Osteoblast (primary cell): ENCODE measurements at regions not wholly inside any gene's neighbourhood (a gene's known extent, or its start where the extent isn't known, plus 50 kb on each side); places are given as distances from the start of the nearest gene placed in this dataset.

Experiments used
- DNase-seq: peaks from one replicate; pipeline ENCODE4 v3.0.0; 2011; ENCODE audit warnings: low spot score, mixed read lengths; ENCODE audit not compliant: insufficient read length; ENCODE audit errors: missing footprints
- H2AFZ ChIP-seq: 2 replicates; pipeline ENCODE4 v1.6.0; 2011; ENCODE audit warnings: mild to moderate bottlenecking, low read length
- H3K27ac ChIP-seq: 2 replicates; pipeline ENCODE4 v1.5.1; 2011; ENCODE audit warnings: mild to moderate bottlenecking, low read depth, low read length, moderate library complexity
- H3K27me3 ChIP-seq: 2 replicates; pipeline ENCODE4 v1.6.0; 2012; ENCODE audit warnings: mild to moderate bottlenecking, control low read depth, inconsistent platforms, low read length, moderate library complexity; ENCODE audit not compliant: insufficient read depth
- H3K36me3 ChIP-seq: 2 replicates; pipeline ENCODE4 v1.5.1; 2011; ENCODE audit warnings: mild to moderate bottlenecking, low read length, control low read depth, moderate library complexity; ENCODE audit not compliant: insufficient read depth
- H3K4me1 ChIP-seq: 2 replicates; pipeline ENCODE4 v1.5.1; 2011; ENCODE audit warnings: mild to moderate bottlenecking, low read length, control low read depth, moderate library complexity; ENCODE audit not compliant: insufficient read depth
- H3K4me2 ChIP-seq: 2 replicates; pipeline ENCODE4 v1.6.0; 2011; ENCODE audit warnings: mild to moderate bottlenecking, low read length; ENCODE audit not compliant: insufficient read depth
- H3K4me3 ChIP-seq: fragments of 200-600 bp; sonication (generic); 3 replicates; pipeline ENCODE4 v1.5.1; 2012; ENCODE audit warnings: mild to moderate bottlenecking, low read length, inconsistent platforms; ENCODE audit not compliant: insufficient read depth
- H3K79me2 ChIP-seq: 2 replicates; pipeline ENCODE4 v1.6.0; 2012; ENCODE audit warnings: mild to moderate bottlenecking, low read length, control low read depth, inconsistent platforms; ENCODE audit not compliant: insufficient read depth
- H3K9me3 ChIP-seq: 2 replicates; pipeline ENCODE4 v1.5.1; 2011; ENCODE audit warnings: low read depth, low read length, control low read depth
- H4K20me1 ChIP-seq: 2 replicates; pipeline ENCODE4 v1.6.0; 2012; ENCODE audit warnings: mild to moderate bottlenecking, low read length, control low read depth; ENCODE audit not compliant: insufficient read depth
- TF ChIP-seq, protein P1 (sequence below): IDR thresholded peaks from 2 replicates; pipeline ENCODE4 v1.5.1; 2011; ENCODE audit warnings: mild to moderate bottlenecking, low read depth, low read length, moderate library complexity; ENCODE audit errors: extremely low read depth

GRCh38 chr1:200263203-200263602, 146.6 kb downstream of the ZNF281 start:
- no peaks in the 10 kb centered on the region for H3K36me3 ChIP-seq
- H2AFZ ChIP-seq, result no peak overlapping the region
- H3K4me3 ChIP-seq, result no peak overlapping the region
- no peaks in the 10 kb centered on the region for H3K27me3 ChIP-seq
- TF ChIP-seq, protein P1, sequence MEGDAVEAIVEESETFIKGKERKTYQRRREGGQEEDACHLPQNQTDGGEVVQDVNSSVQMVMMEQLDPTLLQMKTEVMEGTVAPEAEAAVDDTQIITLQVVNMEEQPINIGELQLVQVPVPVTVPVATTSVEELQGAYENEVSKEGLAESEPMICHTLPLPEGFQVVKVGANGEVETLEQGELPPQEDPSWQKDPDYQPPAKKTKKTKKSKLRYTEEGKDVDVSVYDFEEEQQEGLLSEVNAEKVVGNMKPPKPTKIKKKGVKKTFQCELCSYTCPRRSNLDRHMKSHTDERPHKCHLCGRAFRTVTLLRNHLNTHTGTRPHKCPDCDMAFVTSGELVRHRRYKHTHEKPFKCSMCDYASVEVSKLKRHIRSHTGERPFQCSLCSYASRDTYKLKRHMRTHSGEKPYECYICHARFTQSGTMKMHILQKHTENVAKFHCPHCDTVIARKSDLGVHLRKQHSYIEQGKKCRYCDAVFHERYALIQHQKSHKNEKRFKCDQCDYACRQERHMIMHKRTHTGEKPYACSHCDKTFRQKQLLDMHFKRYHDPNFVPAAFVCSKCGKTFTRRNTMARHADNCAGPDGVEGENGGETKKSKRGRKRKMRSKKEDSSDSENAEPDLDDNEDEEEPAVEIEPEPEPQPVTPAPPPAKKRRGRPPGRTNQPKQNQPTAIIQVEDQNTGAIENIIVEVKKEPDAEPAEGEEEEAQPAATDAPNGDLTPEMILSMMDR, result no peak
- H3K79me2 ChIP-seq, result no peaks in the 10 kb centered on the region
- H4K20me1 ChIP-seq, result no peaks in the 10 kb centered on the region
- H3K4me1 ChIP-seq, result no peaks in the 10 kb centered on the region
- H3K27ac ChIP-seq, result no peak overlapping the region
- no peaks in the 10 kb centered on the region for H3K9me3 ChIP-seq
- no peak for DNase-seq
- no peak overlapping the region for H3K4me2 ChIP-seq

- DNase-seq, result no peak
- TF ChIP-seq, protein P1, result no peak
- H3K27me3 ChIP-seq, result no peaks in the 10 kb centered on the region
These were observed 147.4 kb downstream of the ZNF281 start for GRCh38 chr1:200262326-200262965.

DNA sequence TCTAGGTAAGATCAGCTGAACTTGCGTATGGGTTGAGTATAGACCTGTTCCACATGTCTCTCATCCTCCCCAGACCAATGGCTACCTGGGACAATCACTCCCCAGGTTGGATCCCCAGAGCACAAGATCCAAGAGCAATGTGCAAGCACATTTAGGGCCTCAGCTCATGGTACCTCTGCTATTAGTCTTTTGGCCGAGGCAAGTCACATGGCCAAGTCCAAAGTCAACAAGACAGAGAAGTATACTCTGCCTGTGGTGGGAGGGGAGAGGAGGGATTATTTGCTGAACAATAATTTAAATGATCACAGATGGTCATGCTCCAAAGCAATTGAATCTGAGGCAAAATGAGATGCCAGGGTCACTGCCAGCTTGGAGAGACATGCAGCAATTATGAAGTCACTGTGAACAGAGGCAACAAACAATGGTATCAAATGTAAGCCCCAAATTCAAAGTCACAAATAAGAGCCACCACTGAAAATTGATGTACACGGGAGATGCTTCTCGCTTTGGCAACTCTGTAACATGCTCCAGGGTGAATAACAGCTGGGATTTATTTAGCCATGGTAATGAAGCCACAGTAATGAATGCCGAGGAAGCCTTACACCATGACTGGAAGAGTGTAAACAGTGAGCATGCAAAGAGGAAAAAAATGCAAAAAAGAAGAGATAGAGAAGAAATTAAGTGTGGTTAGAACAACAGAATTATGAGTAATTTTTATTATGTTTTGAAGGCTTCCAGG, 149.1 kb downstream of the ZNF281 start:
- H3K9me3 ChIP-seq, result no peaks in the 10 kb centered on the region
- H3K79me2 ChIP-seq, result no peaks in the 10 kb centered on the region
- DNase-seq, result no peak
- no peak overlapping the region for H3K27ac ChIP-seq
- H3K4me1 ChIP-seq, result no peaks in the 10 kb centered on the region
- TF ChIP-seq, protein P1, result no peak
- no peak overlapping the region for H2AFZ ChIP-seq
- H3K4me2 ChIP-seq, result no peak overlapping the region
- H3K36me3 ChIP-seq, result no peaks in the 10 kb centered on the region
- H3K27me3 ChIP-seq, result no peaks in the 10 kb centered on the region
- no peak overlapping the region for H3K4me3 ChIP-seq
- no peaks in the 10 kb centered on the region for H4K20me1 ChIP-seq

More at GRCh38 chr1:200262326-200262965, 147.4 kb downstream of the ZNF281 start:
- no peak overlapping the region for H3K27ac ChIP-seq
- H3K79me2 ChIP-seq, result no peaks in the 10 kb centered on the region
- H3K4me1 ChIP-seq, result no peaks in the 10 kb centered on the region
- H2AFZ ChIP-seq, result no peak overlapping the region
- H3K9me3 ChIP-seq, result no peaks in the 10 kb centered on the region
- no peaks in the 10 kb centered on the region for H3K36me3 ChIP-seq
- no peaks in the 10 kb centered on the region for H4K20me1 ChIP-seq
- H3K4me2 ChIP-seq, result no peak overlapping the region
- H3K4me3 ChIP-seq, result no peak overlapping the region
